ENCODE measurements at regions not wholly inside any gene's neighbourhood (a gene's known extent, or its start where the extent isn't known, plus 50 kb on each side); places are given as distances from the start of the nearest gene placed in this dataset.

DNA sequence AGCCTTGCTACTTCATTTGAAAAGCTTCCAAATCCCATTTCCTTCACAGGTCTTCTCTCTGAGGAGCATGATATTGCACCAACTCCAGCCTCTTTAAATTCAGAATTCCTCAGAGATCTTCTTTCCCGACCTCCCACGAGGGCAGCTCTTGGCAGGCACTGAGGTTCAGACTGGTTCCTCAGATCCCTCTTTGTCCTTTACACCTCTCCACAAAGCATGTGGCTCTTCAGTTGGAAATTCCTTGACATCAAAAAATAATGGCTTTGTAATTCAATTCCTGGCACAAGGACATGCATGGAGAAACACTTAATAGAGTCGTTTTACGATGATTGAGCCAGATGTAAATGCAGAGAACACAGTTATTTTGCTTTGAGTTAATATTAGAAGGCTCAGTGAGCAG is 63.2 kb upstream of the TMX1 start:
- Histone ChIP-seq H3K27ac (ENCODE audit: low read depth, low read length) (no peak overlapping the region), H3K4me1 (ENCODE audit: control insufficient read depth in 1 of 2, insufficient read depth in 2 of 2, low read length in 2 of 2) (no peaks in the 10 kb centered on the region), H3K9me3 (ENCODE audit: control insufficient read depth in 1 of 2, insufficient read depth in 1 of 2, low read depth in 1 of 2, low read length in 2 of 2) (no peaks in the 10 kb centered on the region), H3K79me2 (ENCODE audit: insufficient read depth, low read length) (no peaks in the 10 kb centered on the region), H3K27me3 (ENCODE audit: insufficient read depth, low read length) (peaks cover 8% of the 10 kb centered on the region; the same call in 1 of the 2 replicates), H3K4me3 (replicated peaks in 1 of 2; ENCODE audit: low read depth in 1 of 2, low read length in 2 of 2) (no peak overlapping the region), H4K20me1 (ENCODE audit: insufficient read depth) (no peaks in the 10 kb centered on the region), H3K4me2 (ENCODE audit: low read length) (no peak overlapping the region), H3K36me3 (ENCODE audit: control insufficient read depth in 1 of 2, insufficient read depth in 2 of 2, low read length in 2 of 2) (no peaks in the 10 kb centered on the region), H3K9me2 (ENCODE audit: insufficient read depth) (no peaks in the 10 kb centered on the region), H3K9ac (ENCODE audit: low read length) (no peak overlapping the region), H2AFZ (ENCODE audit: low read depth, low read length, poor library complexity, severe bottlenecking) (no peak overlapping the region)
- TF ChIP-seq RAD21 (IDR thresholded peaks at IDR 0.05; ENCODE audit: low read depth) (no peak), CBX3 (IDR thresholded peaks at IDR 0.05; ENCODE audit: low read depth) (no peak), EZH2 (IDR thresholded peaks at IDR 0.05) (no peak), EZH2phosphoT487 (IDR thresholded peaks at IDR 0.05; ENCODE audit: borderline replicate concordance) (no peak), SIN3A (IDR thresholded peaks at IDR 0.05; ENCODE audit: low read depth) (no peak), SRF (IDR thresholded peaks at IDR 0.05; ENCODE audit: low read depth) (no peak), ZFX (IDR thresholded peaks at IDR 0.05) (no peak), FOSL1 (IDR thresholded peaks at IDR 0.05; ENCODE audit: low read depth) (no peak)
- TF ChIP-seq, protein P1, sequence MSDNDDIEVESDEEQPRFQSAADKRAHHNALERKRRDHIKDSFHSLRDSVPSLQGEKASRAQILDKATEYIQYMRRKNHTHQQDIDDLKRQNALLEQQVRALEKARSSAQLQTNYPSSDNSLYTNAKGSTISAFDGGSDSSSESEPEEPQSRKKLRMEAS (IDR thresholded peaks at IDR 0.05): no peak
- ChIA-PET RAD21 (ENCODE audit: low non-redundant PET in 1 of 2, low total read pairs in 2 of 2, uncharacterized antibody in 2 of 2, unreplicated experiment in 2 of 2) (no interaction called here), POLR2A (no interaction called here), CTCF (no interaction called here)
- DNase-seq (ENCODE audit: low read depth, low spot score) (no peak), ATAC-seq (no peak)
- intact Hi-C loops (cut with micrococcal nuclease): no loop called here
- no TSS peak for BruUV-seq (replicated peaks)

DNA sequence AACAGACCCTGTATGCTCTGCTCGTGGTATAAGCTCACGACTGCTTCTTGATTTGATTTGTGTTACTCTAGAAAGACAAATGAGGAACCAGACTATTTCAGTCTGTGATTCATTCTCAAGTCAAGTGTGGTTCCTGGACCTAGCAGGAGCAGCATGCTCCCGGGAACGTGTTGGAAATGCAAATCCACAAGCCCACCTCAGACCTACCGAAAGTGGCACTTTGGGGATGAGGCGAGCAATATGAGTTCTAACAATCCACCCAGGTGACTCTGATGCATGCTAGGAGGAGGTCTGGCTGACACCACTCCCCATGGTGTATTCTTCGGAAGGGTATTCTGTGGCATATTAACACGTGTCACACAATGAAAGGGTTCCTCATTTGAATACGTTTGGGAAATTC is 59.5 kb upstream of the TMX1 start:
- Histone ChIP-seq H3K4me2 (ENCODE audit: low read length) (no peak overlapping the region), H3K9me3 (ENCODE audit: control insufficient read depth in 1 of 2, insufficient read depth in 1 of 2, low read depth in 1 of 2, low read length in 2 of 2) (no peaks in the 10 kb centered on the region), H3K4me3 (replicated peaks in 1 of 2; ENCODE audit: low read depth in 1 of 2, low read length in 2 of 2) (no peak overlapping the region), H4K20me1 (ENCODE audit: insufficient read depth) (no peaks in the 10 kb centered on the region), H3K9ac (ENCODE audit: low read length) (no peak overlapping the region), H3K79me2 (ENCODE audit: insufficient read depth, low read length) (no peaks in the 10 kb centered on the region), H3K4me1 (ENCODE audit: control insufficient read depth in 1 of 2, insufficient read depth in 2 of 2, low read length in 2 of 2) (no peaks in the 10 kb centered on the region), H3K36me3 (ENCODE audit: control insufficient read depth in 1 of 2, insufficient read depth in 2 of 2, low read length in 2 of 2) (no peaks in the 10 kb centered on the region), H3K27ac (ENCODE audit: low read depth, low read length) (no peak overlapping the region), H2AFZ (ENCODE audit: low read depth, low read length, poor library complexity, severe bottlenecking) (no peak overlapping the region), H3K9me2 (ENCODE audit: insufficient read depth) (no peaks in the 10 kb centered on the region), H3K27me3 (ENCODE audit: insufficient read depth, low read length) (no peaks in the 10 kb centered on the region; the same call in 1 of the 2 replicates)
- RAD21 ChIA-PET (ENCODE audit: low non-redundant PET in 1 of 2, low total read pairs in 2 of 2, uncharacterized antibody in 2 of 2, unreplicated experiment in 2 of 2): no interaction called here
- CTCF ChIA-PET: no interaction called here
- no peak for ATAC-seq
- POLR2A ChIA-PET: no interaction called here
- no TSS peak for BruUV-seq (replicated peaks)
- intact Hi-C loops (cut with micrococcal nuclease): no loop called here
- no peak for DNase-seq (ENCODE audit: low read depth, low spot score)
- TF ChIP-seq EGR1 (IDR thresholded peaks at IDR 0.05; ENCODE audit: low read depth) (no peak), ELF1 (IDR thresholded peaks at IDR 0.05; ENCODE audit: borderline replicate concordance, low read depth) (no peak), ZNF274 (IDR thresholded peaks at IDR 0.05; ENCODE audit: low read depth, low read length) (no peak), YY1 (IDR thresholded peaks at IDR 0.05; ENCODE audit: extremely low read depth, insufficient replicate concordance, low read depth, low read length) (no peak), POLR2A (IDR thresholded peaks at IDR 0.05; ENCODE audit: borderline replicate concordance, extremely low read depth, insufficient read depth, insufficient read length) (no peak), POLR2AphosphoS5 (IDR thresholded peaks at IDR 0.05; ENCODE audit: low read depth, low read length) (no peak), CEBPB (IDR thresholded peaks at IDR 0.05; ENCODE audit: low read depth) (no peak), EZH2phosphoT487 (IDR thresholded peaks at IDR 0.05; ENCODE audit: borderline replicate concordance) (no peak)
- TF ChIP-seq, protein P2, sequence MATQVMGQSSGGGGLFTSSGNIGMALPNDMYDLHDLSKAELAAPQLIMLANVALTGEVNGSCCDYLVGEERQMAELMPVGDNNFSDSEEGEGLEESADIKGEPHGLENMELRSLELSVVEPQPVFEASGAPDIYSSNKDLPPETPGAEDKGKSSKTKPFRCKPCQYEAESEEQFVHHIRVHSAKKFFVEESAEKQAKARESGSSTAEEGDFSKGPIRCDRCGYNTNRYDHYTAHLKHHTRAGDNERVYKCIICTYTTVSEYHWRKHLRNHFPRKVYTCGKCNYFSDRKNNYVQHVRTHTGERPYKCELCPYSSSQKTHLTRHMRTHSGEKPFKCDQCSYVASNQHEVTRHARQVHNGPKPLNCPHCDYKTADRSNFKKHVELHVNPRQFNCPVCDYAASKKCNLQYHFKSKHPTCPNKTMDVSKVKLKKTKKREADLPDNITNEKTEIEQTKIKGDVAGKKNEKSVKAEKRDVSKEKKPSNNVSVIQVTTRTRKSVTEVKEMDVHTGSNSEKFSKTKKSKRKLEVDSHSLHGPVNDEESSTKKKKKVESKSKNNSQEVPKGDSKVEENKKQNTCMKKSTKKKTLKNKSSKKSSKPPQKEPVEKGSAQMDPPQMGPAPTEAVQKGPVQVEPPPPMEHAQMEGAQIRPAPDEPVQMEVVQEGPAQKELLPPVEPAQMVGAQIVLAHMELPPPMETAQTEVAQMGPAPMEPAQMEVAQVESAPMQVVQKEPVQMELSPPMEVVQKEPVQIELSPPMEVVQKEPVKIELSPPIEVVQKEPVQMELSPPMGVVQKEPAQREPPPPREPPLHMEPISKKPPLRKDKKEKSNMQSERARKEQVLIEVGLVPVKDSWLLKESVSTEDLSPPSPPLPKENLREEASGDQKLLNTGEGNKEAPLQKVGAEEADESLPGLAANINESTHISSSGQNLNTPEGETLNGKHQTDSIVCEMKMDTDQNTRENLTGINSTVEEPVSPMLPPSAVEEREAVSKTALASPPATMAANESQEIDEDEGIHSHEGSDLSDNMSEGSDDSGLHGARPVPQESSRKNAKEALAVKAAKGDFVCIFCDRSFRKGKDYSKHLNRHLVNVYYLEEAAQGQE (IDR thresholded peaks at IDR 0.05; ENCODE audit: low read depth): no peak
- TF ChIP-seq, protein P3, sequence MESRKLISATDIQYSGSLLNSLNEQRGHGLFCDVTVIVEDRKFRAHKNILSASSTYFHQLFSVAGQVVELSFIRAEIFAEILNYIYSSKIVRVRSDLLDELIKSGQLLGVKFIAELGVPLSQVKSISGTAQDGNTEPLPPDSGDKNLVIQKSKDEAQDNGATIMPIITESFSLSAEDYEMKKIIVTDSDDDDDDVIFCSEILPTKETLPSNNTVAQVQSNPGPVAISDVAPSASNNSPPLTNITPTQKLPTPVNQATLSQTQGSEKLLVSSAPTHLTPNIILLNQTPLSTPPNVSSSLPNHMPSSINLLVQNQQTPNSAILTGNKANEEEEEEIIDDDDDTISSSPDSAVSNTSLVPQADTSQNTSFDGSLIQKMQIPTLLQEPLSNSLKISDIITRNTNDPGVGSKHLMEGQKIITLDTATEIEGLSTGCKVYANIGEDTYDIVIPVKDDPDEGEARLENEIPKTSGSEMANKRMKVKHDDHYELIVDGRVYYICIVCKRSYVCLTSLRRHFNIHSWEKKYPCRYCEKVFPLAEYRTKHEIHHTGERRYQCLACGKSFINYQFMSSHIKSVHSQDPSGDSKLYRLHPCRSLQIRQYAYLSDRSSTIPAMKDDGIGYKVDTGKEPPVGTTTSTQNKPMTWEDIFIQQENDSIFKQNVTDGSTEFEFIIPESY (IDR thresholded peaks at IDR 0.05; ENCODE audit: extremely low read depth, insufficient replicate concordance, low read length): no peak
- TF ChIP-seq, protein P1 (IDR thresholded peaks at IDR 0.05): no peak

Data from HCT116 (cell line).